LNCaP clone FGC (cell line): ENCODE measurements at regions not wholly inside any gene's neighbourhood (a gene's known extent, or its start where the extent isn't known, plus 50 kb on each side); places are given as distances from the start of the nearest gene placed in this dataset.

Experiments
- DNase-seq: peaks from one replicate; pipeline ENCODE4 v3.0.0-alpha.2; 2011; ENCODE audit warnings: low read depth
- H3K4me3 ChIP-seq: 2 replicates; pipeline ENCODE4 v1.5.1; 2011; ENCODE audit warnings: mild to moderate bottlenecking, low read depth, low read length, control low read depth
- CTCF ChIP-seq: IDR thresholded peaks from 2 replicates; pipeline ENCODE4 v1.5.1; 2012; ENCODE audit warnings: mild to moderate bottlenecking; ENCODE audit not compliant: control insufficient read depth, insufficient read depth; ENCODE audit errors: extremely low read depth

- H3K4me3 ChIP-seq, result no peak overlapping the region
- DNase-seq, result no peak
Measured at GRCh38 chr4:129823105-129823504, 727.2 kb downstream of the C4orf33 start.

GRCh38 chr4:129829373-129829772 is 733.4 kb downstream of the C4orf33 start:
- DNase-seq, result no peak
- H3K4me3 ChIP-seq, result no peak overlapping the region
- TF ChIP-seq CTCF, result no peak

More at GRCh38 chr4:129823105-129823504, 727.2 kb downstream of the C4orf33 start:
- no peak for TF ChIP-seq CTCF

GRCh38 chr4:129839687-129840086 is 743.7 kb downstream of the C4orf33 start:
- TF ChIP-seq CTCF, result no peak
- H3K4me3 ChIP-seq, result no peak overlapping the region
- DNase-seq, result no peak

GRCh38 chr4:129842096-129842495 is 746.1 kb downstream of the C4orf33 start:
- DNase-seq, result no peak
- TF ChIP-seq CTCF, result no peak
- H3K4me3 ChIP-seq, result no peak overlapping the region

GRCh38 chr4:129852434-129852833 is 756.5 kb downstream of the C4orf33 start:
- DNase-seq, result no peak
- no peak overlapping the region for H3K4me3 ChIP-seq
- no peak for TF ChIP-seq CTCF

GRCh38 chr4:129853685-129854467 is 757.9 kb downstream of the C4orf33 start:
- H3K4me3 ChIP-seq, result peak overlapping the region; percentile 50
- peak; percentile 35 for DNase-seq

GRCh38 chr4:129862461-129862860 is 766.5 kb downstream of the C4orf33 start:
- no peak for TF ChIP-seq CTCF
- no peak for DNase-seq
- no peak overlapping the region for H3K4me3 ChIP-seq
